GM21360 (cell line): ENCODE measurements at regions not wholly inside any gene's neighbourhood (a gene's known extent, or its start where the extent isn't known, plus 50 kb on each side); places are given as distances from the start of the nearest gene placed in this dataset.
"Not testable (repeated sequence)": the region's sequence is repeated elsewhere in the genome, so short reads cannot be mapped to it uniquely, and the experiment has no call there.

ENCODE experiments used
- ATAC-seq: cut with Tn5 transposase; IDR thresholded peaks from one replicate; pipeline ENCODE4 v1.9.1; 2021; ENCODE audit warnings: mild to moderate bottlenecking, moderate library complexity; ENCODE audit not compliant: unreplicated experiment

DNA sequence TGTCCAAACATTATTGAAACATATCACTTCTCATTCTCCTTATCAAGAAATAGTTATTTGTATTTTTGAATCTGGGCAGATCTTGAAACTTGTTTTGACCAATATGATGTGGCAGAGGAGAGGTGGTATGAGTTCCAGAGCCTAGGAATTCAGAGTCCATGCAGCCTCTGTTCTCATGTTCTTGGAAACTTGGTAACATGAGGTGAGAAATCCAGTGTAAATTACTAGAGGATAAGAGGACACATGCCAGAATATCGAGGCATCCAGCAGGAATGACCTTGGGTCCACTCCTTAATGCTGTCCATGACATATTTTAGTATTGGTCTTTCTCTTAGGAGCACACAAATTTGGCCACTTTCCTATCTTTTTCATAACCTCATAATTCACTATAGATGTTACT is 1374.6 kb downstream of the FSCB start:
- no peak for ATAC-seq

DNA sequence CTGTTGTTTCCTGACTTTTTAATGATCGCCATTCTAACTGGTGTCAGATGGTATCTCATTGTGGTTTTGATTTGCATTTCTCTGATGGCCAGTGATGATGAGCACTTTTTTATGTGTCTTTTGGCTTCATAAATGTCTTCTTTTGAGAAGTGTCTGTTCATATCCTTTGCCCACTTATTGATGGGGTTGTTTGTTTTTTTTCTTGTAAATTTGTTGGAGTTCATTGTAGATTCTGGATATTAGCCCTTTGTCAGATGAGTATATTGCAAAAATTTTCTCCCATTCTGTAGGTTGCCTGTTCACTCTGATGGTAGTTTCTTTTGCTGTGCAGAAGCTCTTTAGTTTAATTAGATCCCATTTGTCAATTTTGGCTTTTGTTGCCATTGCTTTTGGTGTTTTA is 1378.7 kb downstream of the FSCB start:
- not testable (repeated sequence) for ATAC-seq

GRCh38 chr14:43127874-43128273 is 1379.2 kb downstream of the FSCB start:
- ATAC-seq: not testable (repeated sequence)

- no peak for ATAC-seq
Observed at GRCh38 chr14:43123544-43123943, 1383.5 kb downstream of the FSCB start.

- ATAC-seq: no peak
Observed at GRCh38 chr14:43119672-43120071, 1387.4 kb downstream of the FSCB start.

GRCh38 chr14:43116341-43116740 is 1390.7 kb downstream of the FSCB start:
- ATAC-seq: no peak

DNA sequence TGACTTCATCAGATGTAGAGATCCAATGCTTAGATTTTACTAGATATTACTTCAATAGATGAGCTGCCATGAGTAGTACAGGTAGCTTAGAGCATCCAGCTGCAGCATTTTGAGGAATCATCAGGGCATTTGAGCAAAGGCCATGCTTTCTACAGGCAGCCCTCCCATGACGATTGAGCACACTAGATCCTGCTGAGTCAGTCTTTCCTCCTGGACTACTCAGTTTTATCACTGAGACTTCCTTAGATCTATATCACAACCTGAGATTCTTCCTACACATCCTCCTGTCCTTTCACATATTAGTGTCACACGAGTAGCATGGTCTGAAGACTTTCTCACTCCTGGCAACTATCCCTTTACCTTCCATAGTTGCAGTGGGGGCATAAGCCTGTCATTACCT is 1401.8 kb downstream of the FSCB start:
- no peak for ATAC-seq

- no peak for ATAC-seq
Observed at GRCh38 chr14:43090380-43090779, 1416.7 kb downstream of the FSCB start.

DNA sequence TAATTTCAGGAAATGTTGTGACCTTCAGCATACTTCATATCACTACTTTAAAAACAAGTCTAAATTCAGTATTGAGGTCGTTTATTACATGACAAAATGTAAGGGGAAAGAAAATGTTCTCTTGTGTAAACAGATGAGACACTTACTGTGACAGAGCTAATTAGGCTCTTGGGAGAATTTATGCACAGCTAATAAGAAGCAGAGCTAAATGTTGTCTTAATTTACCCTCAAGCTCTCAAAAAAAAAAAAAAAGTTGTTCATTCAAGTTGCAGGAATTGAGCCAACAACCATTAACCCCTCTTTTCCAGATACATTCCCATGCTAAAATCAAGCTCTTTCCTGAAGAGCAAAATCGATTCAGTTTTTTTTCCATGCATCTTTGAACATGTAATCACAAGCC is 1419.4 kb downstream of the FSCB start:
- no peak for ATAC-seq

DNA sequence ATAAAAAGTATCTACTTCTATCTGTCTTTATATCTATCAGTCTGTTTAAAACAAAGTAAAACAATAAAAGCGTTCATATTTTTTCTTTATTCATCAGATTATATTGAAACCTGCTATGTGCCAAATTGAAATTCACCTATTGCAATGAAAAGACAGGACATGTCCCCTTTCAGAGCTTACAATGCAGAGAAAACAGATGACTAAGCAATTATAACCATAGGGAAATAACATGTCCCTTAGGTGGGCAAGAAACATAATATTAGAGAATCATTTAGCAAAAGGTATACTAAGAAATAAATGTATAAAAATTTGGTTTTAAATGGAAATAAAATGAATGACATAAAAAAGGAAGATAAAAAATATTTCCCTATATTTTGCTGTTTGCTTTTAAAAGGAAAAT is 1421.3 kb downstream of the FSCB start:
- ATAC-seq: no peak

DNA sequence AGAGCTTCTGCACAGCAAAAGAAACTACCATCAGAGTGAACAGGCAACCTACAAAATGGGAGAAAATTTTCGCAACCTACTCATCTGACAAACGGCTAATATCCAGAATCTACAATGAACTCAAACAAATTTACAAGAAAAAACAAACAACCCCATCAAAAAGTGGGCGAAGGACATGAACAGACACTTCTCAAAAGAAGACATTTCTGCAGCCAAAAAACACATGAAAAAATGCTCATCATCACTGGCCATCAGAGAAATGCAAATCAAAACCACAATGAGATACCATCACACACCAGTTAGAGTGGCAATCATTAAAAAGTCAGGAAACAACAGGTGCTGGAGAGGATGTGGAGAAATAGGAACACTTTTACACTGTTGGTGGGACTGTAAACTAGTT is 1439.7 kb downstream of the FSCB start:
- not testable (repeated sequence) for ATAC-seq

DNA sequence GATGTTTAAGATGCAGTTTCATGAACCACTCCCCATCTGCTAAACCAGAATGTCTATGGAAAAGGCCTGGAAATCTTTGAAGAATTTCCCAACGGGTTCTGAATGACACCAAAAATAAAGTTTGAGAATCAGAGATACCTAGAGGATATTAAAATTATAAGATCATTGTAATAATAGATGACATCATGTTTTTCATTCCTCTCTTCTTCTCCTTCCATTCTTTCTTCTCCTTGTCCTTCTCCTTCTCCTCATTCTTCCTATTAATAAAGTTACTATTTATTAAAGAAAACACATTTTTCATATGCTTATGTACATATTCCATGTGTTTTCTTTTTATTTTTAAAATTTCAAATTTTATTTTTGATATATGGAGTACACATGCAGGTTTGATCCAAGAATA is 1449.4 kb downstream of the LRFN5 start:
- ATAC-seq: no peak

GRCh38 chr14:43052897-43053296 is 1446.2 kb downstream of the LRFN5 start:
- no peak for ATAC-seq

GRCh38 chr14:43043850-43044249 is 1437.2 kb downstream of the LRFN5 start:
- ATAC-seq: no peak

DNA sequence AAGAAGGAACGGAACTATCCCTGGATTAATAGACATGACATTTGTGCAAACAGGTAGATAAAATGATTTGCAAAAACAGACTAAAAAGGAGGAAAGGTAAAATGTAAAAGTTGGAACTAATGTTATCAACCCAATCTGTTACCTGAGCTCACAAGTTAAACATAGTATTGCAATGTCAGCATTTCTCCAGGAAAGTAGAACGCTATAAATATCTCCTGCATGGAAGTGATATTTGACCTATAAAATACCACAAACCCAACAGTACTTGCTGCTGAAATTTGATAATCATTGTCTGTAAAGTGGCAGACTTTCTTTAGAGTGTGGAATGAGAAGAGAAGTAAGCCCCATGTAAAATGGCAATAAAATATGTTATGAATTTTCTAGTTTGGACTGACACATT is 1435.7 kb downstream of the LRFN5 start:
- no peak for ATAC-seq

DNA sequence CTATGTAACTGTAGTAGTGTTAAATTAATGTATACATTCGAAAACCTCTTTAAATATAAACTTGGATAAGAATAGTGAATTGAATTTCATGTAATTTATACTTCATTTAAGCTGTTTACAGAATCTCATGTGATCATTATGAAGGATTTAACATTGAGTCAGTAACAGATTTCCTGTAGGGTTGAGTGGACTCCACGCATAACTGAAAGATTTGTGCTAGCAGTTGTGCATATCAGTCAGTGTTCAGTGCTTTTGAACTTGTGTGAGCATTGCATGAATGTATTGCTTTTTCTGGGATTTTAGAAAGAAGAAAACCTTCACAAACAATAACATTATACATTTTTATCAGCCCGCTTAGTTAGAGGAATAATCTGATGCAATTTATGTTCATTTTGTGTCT is 1435.3 kb downstream of the LRFN5 start:
- no peak for ATAC-seq

DNA sequence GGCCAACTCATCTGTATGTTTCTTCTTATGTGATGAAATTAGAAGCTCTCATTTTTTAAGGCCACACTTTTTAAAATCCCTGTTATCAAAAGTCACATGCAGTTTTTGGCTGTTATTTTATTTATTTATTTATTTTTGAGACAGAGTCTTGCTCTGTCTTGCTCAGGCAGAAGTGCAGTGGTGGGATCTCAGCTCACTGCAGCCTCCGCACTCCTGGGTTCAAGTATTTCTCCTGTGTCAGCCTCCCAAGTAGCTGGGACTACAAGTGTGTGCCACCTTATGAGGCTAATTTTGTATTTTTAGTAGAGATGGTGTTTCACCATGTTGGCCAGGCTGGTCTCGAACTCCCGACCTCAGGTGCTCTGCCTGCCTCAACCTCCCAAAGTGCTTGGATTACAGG is 1434.5 kb downstream of the LRFN5 start:
- no peak for ATAC-seq

- ATAC-seq: no peak
Observed at GRCh38 chr14:43039881-43040280, 1433.2 kb downstream of the LRFN5 start.

GRCh38 chr14:43031598-43031997 is 1424.9 kb downstream of the LRFN5 start:
- no peak for ATAC-seq

GRCh38 chr14:43022094-43022800 is 1415.6 kb downstream of the LRFN5 start:
- ATAC-seq: no peak

- ATAC-seq: no peak
Observed at GRCh38 chr14:43019826-43020225, 1413.2 kb downstream of the LRFN5 start.

DNA sequence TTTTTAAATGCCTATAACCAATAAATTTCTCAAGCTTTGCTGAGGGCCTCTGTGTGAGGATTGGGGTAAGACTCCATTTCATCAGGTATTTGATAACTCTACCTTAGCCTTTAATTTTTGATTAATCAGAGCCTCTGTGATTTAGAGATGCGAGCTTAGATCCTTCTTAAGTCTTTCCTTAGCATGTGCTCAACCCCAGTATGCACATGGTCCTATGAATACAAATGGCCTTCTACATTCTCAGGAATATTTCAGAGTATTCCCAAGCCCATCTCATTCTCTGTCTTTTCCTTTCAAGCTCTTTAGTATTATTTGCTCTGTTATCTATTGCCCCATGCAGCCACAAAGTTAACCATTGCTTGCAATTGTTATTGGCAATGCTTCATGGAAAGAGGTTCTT is 1407.7 kb downstream of the LRFN5 start:
- ATAC-seq: no peak

GRCh38 chr14:43012817-43013216 is 1406.1 kb downstream of the LRFN5 start:
- no peak for ATAC-seq
